Transverse colon (tissue), 4 donors: ENCODE measurements at regions not wholly inside any gene's neighbourhood (a gene's known extent, or its start where the extent isn't known, plus 50 kb on each side); places are given as distances from the start of the nearest gene placed in this dataset.

Experiments
- DNase-seq: peaks from one replicate; pipeline ENCODE4 v3.0.0-alpha.2; 2019
- H3K27ac ChIP-seq, 4 donors: fragments of 200-600 bp; sonication (generic); 2 replicates each; pipeline ENCODE4 v1.5.1; 2016 to 2018; ENCODE audit warnings: inconsistent platforms in 4 of 4
- H3K27me3 ChIP-seq: fragments of 200-600 bp; sonication (generic); 2 replicates; pipeline ENCODE4 v1.5.1; 2017; ENCODE audit warnings: inconsistent platforms
- H3K36me3 ChIP-seq, 4 donors: fragments of 200-600 bp; sonication (generic); 2 replicates each; pipeline ENCODE4 v1.5.1; 2017 to 2019; ENCODE audit warnings: inconsistent platforms in 4 of 4
- H3K4me1 ChIP-seq, 4 donors: fragments of 200-600 bp; sonication (generic); 2 replicates each; pipeline ENCODE4 v1.5.1; 2017 to 2020; ENCODE audit warnings: inconsistent platforms in 4 of 4
- H3K4me3 ChIP-seq, 4 donors: fragments of 200-600 bp; sonication (generic); 1 replicate in 1 of 4; 2 replicates in 3 of 4; pipeline versions ENCODE4 v1.5.1 to v1.6.1; 2017 to 2019; ENCODE audit warnings: inconsistent platforms in 4 of 4
- H3K9me3 ChIP-seq, 2 donors: fragments of 200-600 bp; sonication (generic); 2 replicates each; pipeline ENCODE4 v1.5.1; 2017 to 2019; ENCODE audit warnings: inconsistent platforms in 2 of 2
- EP300 ChIP-seq: sonication (generic); formaldehyde crosslinking; IDR thresholded peaks from one replicate; pipeline ENCODE4 v1.6.1; 2017; ENCODE audit warnings: antibody characterized with exemption, low read depth
- POLR2A ChIP-seq: fragments of 450-650 bp; IDR thresholded peaks from one replicate; pipeline ENCODE4 v1.6.1; 2016; ENCODE audit warnings: antibody characterized with exemption, mild to moderate bottlenecking, moderate library complexity
- POLR2AphosphoS5 ChIP-seq, 3 donors: sonication (generic); formaldehyde crosslinking; IDR thresholded peaks; one replicate each; pipeline ENCODE4 v1.6.1; 2016; ENCODE audit warnings: antibody characterized with exemption in 3 of 3
- WGBS, 2 donors: methylation state at CpG; one replicate each; pipeline ENCODE4 v1.1.5; 2018; ENCODE audit warnings: low coverage in 1 of 2; 5-methylcytosine and 5-hydroxymethylcytosine counted together
- in situ Hi-C, 4 donors: fragments of 200-750 bp; cut with MboI; loops; one replicate each; pipeline versions ENCODE4 v1.15.0 to v1.15.1; 2017; ENCODE audit warnings: low sequenced_read_pairs in 3 of 4, low pct_ligation_motif_present in 1 of 4, low pct_unique_long_range_greater_than_20kb in 1 of 4
- intact Hi-C: fragments of 100-400 bp; cut with DNase I; formaldehyde crosslinking; loops from one replicate; pipeline ENCODE4 v1.15.1; 2023; ENCODE audit warnings: low total_unique reads
- TF ChIP-seq, protein P1 (sequence below), 5 experiments: fragments of 200-600 bp in 3 of 5; fragments of 450-650 bp in 2 of 5; sonication (generic) in 3 of 5; IDR thresholded peaks; 1 replicate in 2 of 5; 2 replicates in 3 of 5; pipeline ENCODE4 v1.5.1; 2016 to 2017; ENCODE audit warnings: antibody characterized with exemption in 5 of 5, inconsistent platforms in 3 of 5, mild to moderate bottlenecking in 2 of 5, moderate library complexity in 1 of 5

DNA sequence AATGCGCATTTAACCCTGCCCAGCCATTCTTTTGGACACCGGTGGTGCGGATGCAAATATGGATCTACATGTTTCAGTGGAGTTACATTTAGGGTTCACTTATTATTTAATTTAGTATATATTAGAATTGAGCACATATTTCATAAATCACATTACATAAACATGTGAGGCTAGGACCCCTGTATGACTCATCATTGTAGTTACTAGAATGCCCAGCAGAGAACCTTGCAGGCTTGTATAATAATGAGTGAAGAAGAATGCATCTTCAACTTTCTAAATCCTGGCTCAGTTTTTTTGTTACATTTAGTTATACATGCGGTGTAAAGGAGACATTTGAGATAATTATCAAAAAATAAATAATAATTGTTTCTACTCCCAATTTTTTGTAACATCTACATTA lies 369.0 kb downstream of the ATP23 start:
- no peaks in the 10 kb centered on the region for H3K36me3 ChIP-seq
- 92% methylated on average over 4 of the region's 4 CpGs for WGBS, 2 donors

DNA sequence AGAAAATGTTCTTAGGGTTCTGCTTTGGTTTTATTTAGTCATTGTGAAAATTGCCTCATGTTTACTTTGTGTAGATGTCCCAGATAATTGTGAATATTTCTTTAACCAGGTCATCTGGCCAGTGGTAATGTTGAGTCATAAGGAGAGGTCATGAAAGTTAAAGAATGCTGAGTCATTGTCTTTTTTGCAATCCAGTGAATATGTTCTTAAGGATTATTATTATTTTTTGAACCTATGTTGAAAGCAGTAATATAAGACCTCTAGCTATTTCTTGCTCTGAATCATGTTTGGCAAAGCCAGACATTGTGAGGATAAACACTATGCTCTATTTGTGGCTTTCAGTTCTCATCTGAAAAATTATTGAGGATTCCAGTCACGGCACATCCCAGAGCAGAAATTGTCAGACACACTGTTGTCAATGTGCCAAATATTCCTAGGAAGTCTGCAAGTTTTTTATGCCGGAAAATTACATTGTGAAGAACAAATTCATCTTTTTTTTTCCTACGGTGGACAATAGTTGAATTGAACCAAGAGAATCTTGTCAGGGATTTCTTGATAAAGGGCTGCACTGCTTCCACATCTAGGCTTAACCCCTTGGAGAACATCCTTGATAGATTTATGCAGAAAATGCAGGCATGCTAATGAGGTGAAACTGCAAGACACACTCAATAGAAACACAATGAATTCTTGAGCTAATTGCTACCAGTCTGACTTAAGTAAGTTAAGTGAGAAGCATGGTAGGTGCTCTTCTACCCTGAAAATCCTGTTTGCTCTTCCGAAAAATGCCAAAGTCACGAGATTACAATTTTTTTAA lies 369.6 kb downstream of the ATP23 start:
- no peak for DNase-seq
- no peaks in the 10 kb centered on the region for H3K9me3 ChIP-seq
- H3K27me3 ChIP-seq: no peaks in the 10 kb centered on the region
- in situ Hi-C loops (loop anchor here in 1 of 4 donors (25.0 kb wide), 1 partner anchor 324 kb away; no protein-coding TSS in a partner anchor), intact Hi-C loops (no loop called here)
- H3K4me1 ChIP-seq: no peaks in the 10 kb centered on the region
- TF ChIP-seq, protein P1, sequence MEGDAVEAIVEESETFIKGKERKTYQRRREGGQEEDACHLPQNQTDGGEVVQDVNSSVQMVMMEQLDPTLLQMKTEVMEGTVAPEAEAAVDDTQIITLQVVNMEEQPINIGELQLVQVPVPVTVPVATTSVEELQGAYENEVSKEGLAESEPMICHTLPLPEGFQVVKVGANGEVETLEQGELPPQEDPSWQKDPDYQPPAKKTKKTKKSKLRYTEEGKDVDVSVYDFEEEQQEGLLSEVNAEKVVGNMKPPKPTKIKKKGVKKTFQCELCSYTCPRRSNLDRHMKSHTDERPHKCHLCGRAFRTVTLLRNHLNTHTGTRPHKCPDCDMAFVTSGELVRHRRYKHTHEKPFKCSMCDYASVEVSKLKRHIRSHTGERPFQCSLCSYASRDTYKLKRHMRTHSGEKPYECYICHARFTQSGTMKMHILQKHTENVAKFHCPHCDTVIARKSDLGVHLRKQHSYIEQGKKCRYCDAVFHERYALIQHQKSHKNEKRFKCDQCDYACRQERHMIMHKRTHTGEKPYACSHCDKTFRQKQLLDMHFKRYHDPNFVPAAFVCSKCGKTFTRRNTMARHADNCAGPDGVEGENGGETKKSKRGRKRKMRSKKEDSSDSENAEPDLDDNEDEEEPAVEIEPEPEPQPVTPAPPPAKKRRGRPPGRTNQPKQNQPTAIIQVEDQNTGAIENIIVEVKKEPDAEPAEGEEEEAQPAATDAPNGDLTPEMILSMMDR (IDR thresholded peaks at IDR 0.05): no peak
- TF ChIP-seq POLR2AphosphoS5 (IDR thresholded peaks at IDR 0.05): peak in 2 of 3 donors; percentile 14 to 20
- 65 to 76% methylated on average over 5 of the region's 5 CpGs for WGBS, 2 donors
- peak overlapping the region in 1 of 4 donors; percentile 7 for H3K27ac ChIP-seq
- H3K4me3 ChIP-seq: no peak overlapping the region
- no peaks in the 10 kb centered on the region for H3K36me3 ChIP-seq

More for the DNA sequence above, 369.0 kb downstream of the ATP23 start:
- H3K27me3 ChIP-seq: no peaks in the 10 kb centered on the region
- H3K4me1 ChIP-seq: no peaks in the 10 kb centered on the region
- no peak for DNase-seq
- in situ Hi-C loops (loop anchor here in 1 of 4 donors (25.0 kb wide), 1 partner anchor 323 kb away; no protein-coding TSS in a partner anchor), intact Hi-C loops (no loop called here)
- TF ChIP-seq EP300 (no peak), POLR2A (no peak), POLR2AphosphoS5 (IDR thresholded peaks at IDR 0.05) (no peak)
- TF ChIP-seq, protein P1 (IDR thresholded peaks at IDR 0.05): no peak
- no peaks in the 10 kb centered on the region for H3K9me3 ChIP-seq
- no peak overlapping the region for H3K4me3 ChIP-seq
- H3K27ac ChIP-seq: no peak overlapping the region

DNA sequence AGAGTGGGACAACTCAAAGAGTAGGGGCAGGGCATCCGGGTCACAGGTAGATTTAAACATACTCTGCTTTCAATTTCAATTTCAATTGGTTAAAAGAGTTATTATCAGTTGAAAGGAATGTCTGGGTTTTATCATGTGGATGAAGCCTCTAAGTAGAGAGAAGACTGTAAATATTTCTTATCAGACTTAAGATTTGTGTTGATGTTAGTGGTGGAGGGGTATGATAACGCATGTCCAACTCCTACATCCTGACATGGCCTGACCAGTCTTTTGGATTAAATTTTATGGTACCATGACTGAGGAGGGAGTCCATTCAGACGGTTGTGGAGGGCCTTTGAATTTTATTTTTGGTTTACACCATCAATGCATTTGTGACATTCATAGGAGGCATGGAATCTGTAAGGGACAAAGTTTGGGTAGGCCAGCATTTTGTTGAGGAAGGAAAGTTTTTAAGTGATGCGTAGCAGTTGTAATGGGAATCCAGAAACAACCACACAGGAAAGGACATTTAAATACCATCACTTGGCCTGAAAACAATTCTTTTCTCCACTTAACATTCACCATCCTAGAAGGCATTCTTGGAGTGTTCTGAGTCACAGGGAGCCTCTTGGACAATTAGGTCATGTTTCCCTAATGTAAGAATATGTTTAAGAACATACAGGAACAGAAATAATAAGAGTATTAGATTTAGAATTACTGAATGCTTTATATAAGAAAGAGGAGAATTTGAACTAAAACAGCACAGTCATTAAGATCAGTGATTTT lies 371.9 kb downstream of the ATP23 start:
- Histone ChIP-seq H3K9me3 (no peaks in the 10 kb centered on the region), H3K27me3 (no peaks in the 10 kb centered on the region), H3K36me3 (no peaks in the 10 kb centered on the region), H3K27ac (no peak overlapping the region), H3K4me3 (no peak overlapping the region), H3K4me1 (no peaks in the 10 kb centered on the region)
- TF ChIP-seq, protein P1 (IDR thresholded peaks at IDR 0.05): no peak
- TF ChIP-seq POLR2AphosphoS5 (IDR thresholded peaks at IDR 0.05) (no peak), POLR2A (no peak), EP300 (no peak)
- in situ Hi-C loops: loop anchor here in 1 of 4 donors (25.0 kb wide), 1 partner anchor 326 kb away; no protein-coding TSS in a partner anchor
- WGBS, 2 donors: 80 to 92% methylated on average over 3 to 4 of the region's 4 CpGs
- intact Hi-C loops: no loop called here
- DNase-seq: no peak

DNA sequence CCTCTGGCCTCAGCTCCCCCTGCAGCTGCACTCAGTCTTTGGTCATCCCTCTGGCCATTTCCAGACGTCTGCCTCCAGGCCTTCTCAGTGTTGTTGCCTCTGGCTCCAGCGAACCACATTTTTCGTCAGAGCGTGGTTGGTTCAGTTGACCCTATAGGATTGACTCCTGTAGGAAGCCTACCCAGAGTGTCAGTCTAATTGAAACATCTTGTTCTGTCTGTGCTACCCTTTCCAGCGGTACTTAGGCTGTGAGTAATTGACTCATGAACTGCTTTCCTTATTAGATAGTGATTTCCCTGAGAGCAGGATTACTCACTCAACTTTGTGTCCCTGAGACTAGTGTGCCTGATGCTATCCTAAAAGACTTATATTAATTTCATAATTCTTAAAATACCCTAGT lies 373.2 kb downstream of the ATP23 start:
- Histone ChIP-seq H3K27me3 (no peaks in the 10 kb centered on the region), H3K4me3 (no peak overlapping the region), H3K36me3 (no peaks in the 10 kb centered on the region), H3K27ac (no peak overlapping the region), H3K4me1 (no peaks in the 10 kb centered on the region), H3K9me3 (no peaks in the 10 kb centered on the region)
- DNase-seq: no peak
- WGBS, 2 donors: 89 to 92% methylated on average over 4 to 5 of the region's 5 CpGs
- TF ChIP-seq EP300 (no peak), POLR2A (no peak), POLR2AphosphoS5 (IDR thresholded peaks at IDR 0.05) (no peak)
- TF ChIP-seq, protein P1 (IDR thresholded peaks at IDR 0.05): no peak
- in situ Hi-C loops (loop anchor here in 1 of 4 donors (25.0 kb wide), 1 partner anchor 327 kb away; no protein-coding TSS in a partner anchor), intact Hi-C loops (no loop called here)
